ENCODE measurements at regions not wholly inside any gene's neighbourhood (a gene's known extent, or its start where the extent isn't known, plus 50 kb on each side); places are given as distances from the start of the nearest gene placed in this dataset.
A peak's percentile ranks its signal among the peaks of the same experiment; 100 is the strongest.

- no peak overlapping the region for H3K4me3 ChIP-seq
- no peak for TF ChIP-seq Cebpa-rat (IDR thresholded peaks at IDR 0.05)
- H3K9ac ChIP-seq = no peak overlapping the region
- H3K9me3 ChIP-seq = 0 out of 2 replicates have a peak, but pooled peaks cover 6% of the 10 kb centered on the region
- H3K36me3 ChIP-seq = no peaks in the 10 kb centered on the region
- H3K27me3 ChIP-seq = no peaks in the 10 kb centered on the region
- H3K4me1 ChIP-seq = no peaks in the 10 kb centered on the region
- H4K20me1 ChIP-seq = no peaks in the 10 kb centered on the region
- no peak overlapping the region for H3K27ac ChIP-seq
- no peak overlapping the region for H3K4me2 ChIP-seq
These were observed 204.7 kb upstream of the ITGA4 start for GRCh38 chr2:181252262-181253148.

GRCh38 chr2:181253438-181253837, 203.7 kb upstream of the ITGA4 start:
- no peak overlapping the region for H3K4me3 ChIP-seq
- H3K27me3 ChIP-seq = no peaks in the 10 kb centered on the region
- 0 out of 2 replicates have a peak, but pooled peaks cover 6% of the 10 kb centered on the region for H3K9me3 ChIP-seq
- no peak overlapping the region for H3K27ac ChIP-seq
- no peak overlapping the region for H3K4me2 ChIP-seq
- no peaks in the 10 kb centered on the region for H3K4me1 ChIP-seq
- TF ChIP-seq Cebpa-rat (IDR thresholded peaks at IDR 0.05) = no peak
- no peaks in the 10 kb centered on the region for H4K20me1 ChIP-seq
- no peak overlapping the region for H3K9ac ChIP-seq
- no peaks in the 10 kb centered on the region for H3K36me3 ChIP-seq

- no peak overlapping the region for H3K9ac ChIP-seq
- no peaks in the 10 kb centered on the region for H4K20me1 ChIP-seq
- no peak overlapping the region for H3K4me2 ChIP-seq
- TF ChIP-seq Cebpa-rat (IDR thresholded peaks at IDR 0.05) = no peak
- no peak overlapping the region for H3K4me3 ChIP-seq
- H3K9me3 ChIP-seq = 0 out of 2 replicates have a peak, but pooled peaks cover 6% of the 10 kb centered on the region
- no peak overlapping the region for H3K27ac ChIP-seq
- no peaks in the 10 kb centered on the region for H3K36me3 ChIP-seq
- H3K4me1 ChIP-seq = no peaks in the 10 kb centered on the region
- H3K27me3 ChIP-seq = no peaks in the 10 kb centered on the region
These were observed 201.5 kb upstream of the ITGA4 start for GRCh38 chr2:181255651-181256050.

- Histone ChIP-seq H3K27me3 (no peaks in the 10 kb centered on the region), H3K9ac (no peak overlapping the region)
These were observed 198.5 kb upstream of the ITGA4 start for GRCh38 chr2:181258720-181259119.

GRCh38 chr2:181262782-181263181, 194.4 kb upstream of the ITGA4 start:
- no peak overlapping the region for H3K4me3 ChIP-seq
- H3K4me1 ChIP-seq = no peaks in the 10 kb centered on the region
- TF ChIP-seq Cebpa-rat (IDR thresholded peaks at IDR 0.05) = no peak
- H3K27ac ChIP-seq = no peak overlapping the region
- H4K20me1 ChIP-seq = no peaks in the 10 kb centered on the region
- H3K4me2 ChIP-seq = no peak overlapping the region
- no peaks in the 10 kb centered on the region for H3K36me3 ChIP-seq
- H3K27me3 ChIP-seq = no peaks in the 10 kb centered on the region
- no peak overlapping the region for H3K9ac ChIP-seq
- H3K9me3 ChIP-seq = no peaks in the 10 kb centered on the region

More at GRCh38 chr2:181258720-181259119, 198.5 kb upstream of the ITGA4 start:
- Histone ChIP-seq H4K20me1 (no peaks in the 10 kb centered on the region), H3K4me3 (no peak overlapping the region), H3K4me1 (no peaks in the 10 kb centered on the region), H3K9me3 (no peaks in the 10 kb centered on the region), H3K4me2 (no peak overlapping the region), H3K27ac (no peak overlapping the region), H3K36me3 (no peaks in the 10 kb centered on the region)
- TF ChIP-seq Cebpa-rat (IDR thresholded peaks at IDR 0.05) = no peak

- Histone ChIP-seq H3K4me3 (no peak overlapping the region), H3K36me3 (no peaks in the 10 kb centered on the region), H3K9ac (no peak overlapping the region), H4K20me1 (no peaks in the 10 kb centered on the region), H3K4me1 (peaks cover 8% of the 10 kb centered on the region), H3K27ac (no peak overlapping the region), H3K4me2 (no peak overlapping the region), H3K27me3 (no peaks in the 10 kb centered on the region), H3K9me3 (no peaks in the 10 kb centered on the region)
- TF ChIP-seq Cebpa-rat (IDR thresholded peaks at IDR 0.05) = no peak
These were observed 193.2 kb upstream of the ITGA4 start for GRCh38 chr2:181264001-181264400.

GRCh38 chr2:181264441-181264840, 192.7 kb upstream of the ITGA4 start:
- H3K9ac ChIP-seq = no peak overlapping the region
- no peak overlapping the region for H3K4me2 ChIP-seq
- H3K4me1 ChIP-seq = peaks cover 8% of the 10 kb centered on the region
- no peaks in the 10 kb centered on the region for H3K36me3 ChIP-seq
- H3K9me3 ChIP-seq = no peaks in the 10 kb centered on the region
- TF ChIP-seq Cebpa-rat (IDR thresholded peaks at IDR 0.05) = no peak
- no peaks in the 10 kb centered on the region for H4K20me1 ChIP-seq
- H3K4me3 ChIP-seq = no peak overlapping the region
- H3K27me3 ChIP-seq = no peaks in the 10 kb centered on the region
- no peak overlapping the region for H3K27ac ChIP-seq

GRCh38 chr2:181266614-181267013, 190.6 kb upstream of the ITGA4 start:
- H3K4me2 ChIP-seq = no peak overlapping the region
- TF ChIP-seq Cebpa-rat (IDR thresholded peaks at IDR 0.05) = no peak
- no peaks in the 10 kb centered on the region for H4K20me1 ChIP-seq
- no peaks in the 10 kb centered on the region for H3K27me3 ChIP-seq
- no peak overlapping the region for H3K4me3 ChIP-seq
- H3K9me3 ChIP-seq = 0 out of 2 replicates have a peak, but pooled peaks cover 3% of the 10 kb centered on the region
- peaks cover 8% of the 10 kb centered on the region for H3K4me1 ChIP-seq
- H3K9ac ChIP-seq = no peak overlapping the region
- H3K36me3 ChIP-seq = no peaks in the 10 kb centered on the region
- no peak overlapping the region for H3K27ac ChIP-seq

GRCh38 chr2:181268174-181268867, 188.9 kb upstream of the ITGA4 start:
- no peak overlapping the region for H3K9ac ChIP-seq
- H3K4me2 ChIP-seq = peak overlapping the region; percentile 34; the same call in 1 of the 2 replicates
- H3K27ac ChIP-seq = no peak overlapping the region
- no peaks in the 10 kb centered on the region for H4K20me1 ChIP-seq
- no peak overlapping the region for H3K4me3 ChIP-seq
- 0 out of 2 replicates have a peak, but pooled peaks cover 3% of the 10 kb centered on the region for H3K9me3 ChIP-seq
- no peak for TF ChIP-seq Cebpa-rat (IDR thresholded peaks at IDR 0.05)
- no peaks in the 10 kb centered on the region for H3K27me3 ChIP-seq
- no peaks in the 10 kb centered on the region for H3K36me3 ChIP-seq
- H3K4me1 ChIP-seq = peaks cover 8% of the 10 kb centered on the region

- H3K4me2 ChIP-seq = no peak overlapping the region
- no peak overlapping the region for H3K27ac ChIP-seq
These were observed 183.2 kb upstream of the ITGA4 start for GRCh38 chr2:181273986-181274385.

More at GRCh38 chr2:181273986-181274385, 183.2 kb upstream of the ITGA4 start:
- Histone ChIP-seq H3K9me3 (0 out of 2 replicates have a peak, but pooled peaks cover 3% of the 10 kb centered on the region), H3K9ac (no peak overlapping the region), H3K27me3 (no peaks in the 10 kb centered on the region), H3K4me1 (no peaks in the 10 kb centered on the region), H3K36me3 (no peaks in the 10 kb centered on the region), H4K20me1 (no peaks in the 10 kb centered on the region), H3K4me3 (no peak overlapping the region)
- TF ChIP-seq Cebpa-rat (IDR thresholded peaks at IDR 0.05) = no peak

Data from BLaER1 (cell line).